K562 (cell line): ENCODE measurements at regions not wholly inside any gene's neighbourhood (a gene's known extent, or its start where the extent isn't known, plus 50 kb on each side); places are given as distances from the start of the nearest gene placed in this dataset.

Source experiments
- ATAC-seq: fragments of 200-7000 bp; cut with Tn5 transposase; 3 replicates; pipeline ENCODE4 v1.9.1; 2020; ENCODE audit warnings: moderate library complexity
- BruUV-seq: library from RNA; stranded (reverse); fragments of 400-500 nt; replicated peaks from 2 replicates; lab custom pipeline; 2021; lab: Mats Ljungman, UMichigan
- CTCF ChIA-PET: fragments of 300-600 bp; formaldehyde crosslinking; extraction: SDS; loops from one replicate; lab custom pipeline; 2021; ENCODE audit warnings: low intra/inter-chr PET ratio; lab: Yijun Ruan, JAX
- POLR2A ChIA-PET: fragments of 300-600, 350-650 bp; sonication (Branson Sonifier 250); formaldehyde crosslinking; extraction: SDS; loops from one replicate; lab custom pipeline; 2021; ENCODE audit warnings: antibody characterized with exemption, inconsistent platforms; lab: Yijun Ruan, JAX
- DNase-seq, 4 experiments: peaks; one replicate each; pipeline versions ENCODE4 v3.0.0 to v3.0.0-alpha.2; 2011 to 2018; ENCODE audit warnings: low spot score in 3 of 4, mixed read lengths in 3 of 4; ENCODE audit errors: extremely low read depth in 1 of 4
- FAIRE-seq: peaks from 2 replicates; lab custom pipeline; 2011; peaks lifted over from hg19 to GRCh38; lab: Jason Lieb, UNC
- H2AFZ ChIP-seq: 2 replicates; pipeline ENCODE4 v1.6.0; 2011; ENCODE audit warnings: low read depth, low read length, control low read depth, inconsistent platforms
- H3K27ac ChIP-seq: fragments of 200-600 bp; 3 replicates; pipeline ENCODE4 v1.8.0; 2011; ENCODE audit warnings: low read depth, mild to moderate bottlenecking, control low read depth, inconsistent platforms, low read length, moderate library complexity, mixed read lengths; ENCODE audit errors: extremely low read depth
- H3K27me3 ChIP-seq, 2 experiments: fragments of 300-600 bp in 1 of 2; 2 replicates in 1 of 2; 3 replicates in 1 of 2; pipeline versions ENCODE4 v1.6.0 to v1.8.0; 2011; ENCODE audit warnings: inconsistent platforms in 2 of 2, low read length in 2 of 2, mild to moderate bottlenecking in 1 of 2, mixed read lengths in 1 of 2, moderate library complexity in 1 of 2; ENCODE audit not compliant: control insufficient read depth in 2 of 2, insufficient read depth in 2 of 2
- H3K36me3 ChIP-seq: fragments of 300-600 bp; 3 replicates; pipeline ENCODE4 v1.8.0; 2011; ENCODE audit warnings: mild to moderate bottlenecking, low read length, inconsistent platforms; ENCODE audit not compliant: control insufficient read depth, insufficient read depth
- H3K4me1 ChIP-seq, 2 experiments: fragments of 200-600 bp in 1 of 2; replicated peaks in 1 of 2; 2 replicates in 1 of 2; 3 replicates in 1 of 2; pipeline versions ENCODE4 v1.5.1 to v1.8.0; 2011; ENCODE audit warnings: inconsistent platforms in 2 of 2, low read length in 2 of 2, mild to moderate bottlenecking in 1 of 2, mixed read lengths in 1 of 2, moderate library complexity in 1 of 2; ENCODE audit not compliant: control insufficient read depth in 2 of 2, insufficient read depth in 2 of 2
- H3K4me2 ChIP-seq: 2 replicates; pipeline ENCODE4 v1.6.1; 2011; ENCODE audit warnings: low read length, control low read depth, inconsistent platforms, mixed read lengths; ENCODE audit not compliant: insufficient read depth
- H3K4me3 ChIP-seq: fragments of 200-600 bp; sonication (generic), shearing (Covaris generic); 2 replicates; pipeline ENCODE4 v1.5.1; 2016; ENCODE audit warnings: control low read depth, inconsistent platforms
- H3K79me2 ChIP-seq: fragments of 200-600 bp; 3 replicates; pipeline ENCODE4 v1.8.0; 2011; ENCODE audit warnings: low read length, inconsistent platforms; ENCODE audit not compliant: control insufficient read depth, insufficient read depth
- H3K9ac ChIP-seq, 2 experiments: 2 replicates each; pipeline versions ENCODE4 v1.6.0 to v1.6.1; 2011; ENCODE audit warnings: low read depth in 2 of 2, low read length in 2 of 2, control low read depth in 1 of 2, inconsistent platforms in 1 of 2, mild to moderate bottlenecking in 1 of 2, mixed read lengths in 1 of 2; ENCODE audit not compliant: insufficient read depth in 1 of 2
- H3K9me1 ChIP-seq: one replicate; pipeline ENCODE4 v1.6.0; 2011; ENCODE audit warnings: inconsistent platforms, mild to moderate bottlenecking, low read length, moderate library complexity; ENCODE audit not compliant: control insufficient read depth, insufficient read depth
- H3K9me3 ChIP-seq: replicated peaks from 2 replicates; pipeline ENCODE4 v1.5.1; 2011; ENCODE audit warnings: low read depth, low read length, inconsistent platforms; ENCODE audit not compliant: control insufficient read depth, insufficient read depth
- H4K20me1 ChIP-seq: replicated peaks from 2 replicates; pipeline ENCODE4 v1.6.1; 2011; ENCODE audit warnings: low read length, inconsistent platforms, mixed read lengths; ENCODE audit not compliant: control insufficient read depth, insufficient read depth
- CHD4 ChIP-seq: fragments of 200-600 bp; sonication (generic); IDR thresholded peaks from 3 replicates; pipeline ENCODE4 v1.6.1; 2012; ENCODE audit warnings: low read depth, mild to moderate bottlenecking, mixed read lengths, low read length, inconsistent platforms; ENCODE audit not compliant: insufficient read depth, insufficient replicate concordance, poor library complexity, severe bottlenecking
- DEAF1 ChIP-seq: fragments of 450-650 bp; formaldehyde crosslinking; IDR thresholded peaks from 2 replicates; pipeline ENCODE4 v1.4.0; 2020; ENCODE audit warnings: mild to moderate bottlenecking, moderate library complexity
- ETS2 ChIP-seq: IDR thresholded peaks from 2 replicates; pipeline ENCODE4 v1.6.1; 2016; ENCODE audit warnings: borderline replicate concordance, missing genetic modification characterization, mild to moderate bottlenecking, moderate library complexity, missing compliant biosample characterization; ENCODE audit not compliant: poor library complexity, severe bottlenecking
- HMGN3 ChIP-seq: IDR thresholded peaks from 2 replicates; pipeline ENCODE4 v1.6.1; 2011; ENCODE audit warnings: borderline replicate concordance, low read depth, mild to moderate bottlenecking, mixed read lengths, low read length; ENCODE audit not compliant: insufficient read length; ENCODE audit errors: extremely low read depth
- RBFOX2 ChIP-seq: fragments of 200-400 bp; formaldehyde crosslinking; IDR thresholded peaks from 2 replicates; pipeline ENCODE4 v1.6.1; 2017; ENCODE audit warnings: low read depth, mild to moderate bottlenecking, low read length, moderate library complexity
- SNIP1 ChIP-seq: fragments of 450-650 bp; IDR thresholded peaks from 2 replicates; pipeline ENCODE4 v1.7.1; 2017; ENCODE audit warnings: low read depth, mild to moderate bottlenecking
- TEAD4 ChIP-seq, 2 experiments: sonication (generic) in 1 of 2; formaldehyde crosslinking in 1 of 2; IDR thresholded peaks; 2 replicates each; pipeline versions ENCODE4 v1.6.1 to v1.8.0; 2012 to 2022; ENCODE audit warnings: borderline replicate concordance in 1 of 2, inconsistent platforms in 1 of 2, low read length in 1 of 2, mild to moderate bottlenecking in 1 of 2, missing genetic modification reagents in 1 of 2
- WHSC1 ChIP-seq: IDR thresholded peaks from one replicate; pipeline ENCODE4 v1.6.1; 2012; ENCODE audit warnings: low read length, control low read depth, inconsistent platforms
- ZBTB9 ChIP-seq: fragments of 450-650 bp; formaldehyde crosslinking; IDR thresholded peaks from 2 replicates; pipeline ENCODE4 v1.4.0; 2020; ENCODE audit warnings: mild to moderate bottlenecking, moderate library complexity
- ZC3H8 ChIP-seq: fragments of 450-650 bp; IDR thresholded peaks from 2 replicates; pipeline ENCODE4 v1.6.1; 2017
- ZFP30 ChIP-seq: fragments of 250-450 bp; sonication (Bioruptor Pico); IDR thresholded peaks from 2 replicates; pipeline ENCODE4 v1.8.0; 2022; ENCODE audit warnings: moderate library complexity, mild to moderate bottlenecking, inconsistent platforms, borderline replicate concordance
- ZNF518B ChIP-seq: fragments of 250-450 bp; sonication (Bioruptor Pico); IDR thresholded peaks from 2 replicates; pipeline ENCODE4 v1.5.0; 2021; ENCODE audit warnings: mild to moderate bottlenecking, moderate library complexity
- ZNF699 ChIP-seq: fragments of 250-450 bp; sonication (Bioruptor Pico); IDR thresholded peaks from 2 replicates; pipeline ENCODE4 v1.8.0; 2021; ENCODE audit warnings: mild to moderate bottlenecking, moderate library complexity; ENCODE audit not compliant: insufficient replicate concordance
- in situ Hi-C: fragments of 300-500 bp; cut with MboI; formaldehyde crosslinking; loops from 4 replicates; pipeline ENCODE4 v1.15.0; 2018; ENCODE audit warnings: inconsistent platforms, mixed read lengths
- intact Hi-C: fragments of 100-400 bp; cut with micrococcal nuclease; formaldehyde crosslinking; loops from 2 replicates; pipeline ENCODE4 v1.14.2; 2022

GRCh38 chr2:19408592-19408991, 50.2 kb upstream of the OSR1 start:
- in situ Hi-C loops = no loop called here
- FAIRE-seq (no peak), DNase-seq (no peak), ATAC-seq (no peak)
- no peaks in the 10 kb centered on the region for H3K36me3 ChIP-seq
- H3K4me2 ChIP-seq = no peak overlapping the region
- no peaks in the 10 kb centered on the region for H3K9me3 ChIP-seq
- ChIA-PET POLR2A (no interaction called here), CTCF (no interaction called here)
- no peaks in the 10 kb centered on the region for H3K27me3 ChIP-seq
- no peak for TF ChIP-seq WHSC1
- TF ChIP-seq HMGN3 = no peak
- TF ChIP-seq ZNF699 (CRISPR knock-in tag) = no peak
- no peak for TF ChIP-seq DEAF1
- no peak for TF ChIP-seq RBFOX2
- no peak for TF ChIP-seq ZFP30 (CRISPR knock-in tag)
- TF ChIP-seq TEAD4 (IDR thresholded peaks at IDR 0.05; ENCODE audit: low read length) = no peak
- TF ChIP-seq TEAD4 (CRISPR knock-in tag; IDR thresholded peaks at IDR 0.05; ENCODE audit: borderline replicate concordance) = no peak
- no peak for TF ChIP-seq ETS2 (tag)
- no peak for TF ChIP-seq SNIP1
- no peak for TF ChIP-seq ZBTB9 (CRISPR knock-in tag)
- TF ChIP-seq ZNF518B = no peak
- TF ChIP-seq CHD4 = no peak
- TF ChIP-seq ZC3H8 = no peak
- no peaks in the 10 kb centered on the region for H3K4me1 ChIP-seq
- no peak overlapping the region for H3K27ac ChIP-seq
- intact Hi-C loops = no loop called here
- no peaks in the 10 kb centered on the region for H4K20me1 ChIP-seq
- H3K9ac ChIP-seq = no peak overlapping the region
- no peaks in the 10 kb centered on the region for H3K9me1 ChIP-seq
- no peak overlapping the region for H3K4me3 ChIP-seq
- no TSS peak for BruUV-seq
- H2AFZ ChIP-seq = no peak overlapping the region
- no peaks in the 10 kb centered on the region for H3K79me2 ChIP-seq
